Neural cell (in vitro differentiated cells): ENCODE measurements at regions not wholly inside any gene's neighbourhood (a gene's known extent, or its start where the extent isn't known, plus 50 kb on each side); places are given as distances from the start of the nearest gene placed in this dataset.

Experiments used
- H2AFZ ChIP-seq: fragments of 200-600, 300-800 bp; sonication (generic), shearing (Covaris generic); 2 replicates; pipeline ENCODE4 v1.6.0; 2014; ENCODE audit warnings: low read depth, mild to moderate bottlenecking, antibody characterized with exemption, low read length, moderate library complexity
- H3F3A ChIP-seq: fragments of 200-600 bp; shearing (Covaris generic); 2 replicates; pipeline ENCODE4 v1.6.1; 2016; ENCODE audit warnings: mild to moderate bottlenecking, moderate library complexity, mixed read lengths, antibody characterized with exemption, low read length; ENCODE audit not compliant: insufficient read depth, poor library complexity, severe bottlenecking
- H3K27ac ChIP-seq: fragments of 200-600, 300-800 bp; sonication (generic), shearing (Covaris generic); 2 replicates; pipeline ENCODE4 v1.5.1; 2014; ENCODE audit warnings: mild to moderate bottlenecking, low read length, moderate library complexity
- H3K27me3 ChIP-seq: fragments of 300-800, 200-600 bp; sonication (generic), shearing (Covaris generic); 2 replicates; pipeline ENCODE4 v1.6.0; 2014; ENCODE audit warnings: mild to moderate bottlenecking, low read depth, low read length, moderate library complexity; ENCODE audit not compliant: insufficient read depth
- H3K36me3 ChIP-seq: fragments of 300-800, 200-600 bp; sonication (generic), shearing (Covaris generic); 2 replicates; pipeline ENCODE4 v1.5.1; 2014; ENCODE audit warnings: mild to moderate bottlenecking, antibody characterized with exemption, low read length, moderate library complexity; ENCODE audit not compliant: insufficient read depth
- H3K4me2 ChIP-seq: fragments of 300-800, 200-600 bp; sonication (generic), shearing (Covaris generic); 2 replicates; pipeline ENCODE4 v1.6.0; 2014; ENCODE audit warnings: mild to moderate bottlenecking, low read length
- H3K4me3 ChIP-seq: fragments of 300-800, 200-600 bp; sonication (generic), shearing (Covaris generic); 2 replicates; pipeline ENCODE4 v1.5.1; 2014; ENCODE audit warnings: mild to moderate bottlenecking, low read length, moderate library complexity
- H3K79me2 ChIP-seq: fragments of 200-600 bp; shearing (Covaris generic); replicated peaks from 2 replicates; pipeline ENCODE4 v1.6.0; 2014; ENCODE audit warnings: mild to moderate bottlenecking, low read length, moderate library complexity; ENCODE audit not compliant: insufficient read depth
- H3K9ac ChIP-seq: fragments of 300-800, 200-600 bp; sonication (generic), shearing (Covaris generic); 2 replicates; pipeline ENCODE4 v1.6.1; 2016; ENCODE audit warnings: mild to moderate bottlenecking, low read length, mixed read lengths
- H3K9me2 ChIP-seq: fragments of 200-600 bp; shearing (Covaris generic); 2 replicates; pipeline ENCODE4 v1.6.1; 2016; ENCODE audit warnings: mild to moderate bottlenecking, low read length, mixed read lengths; ENCODE audit not compliant: insufficient read depth
- H3K9me3 ChIP-seq: fragments of 200-600, 300-800 bp; sonication (generic), shearing (Covaris generic); 2 replicates; pipeline ENCODE4 v1.6.1; 2016; ENCODE audit warnings: mild to moderate bottlenecking, mixed run types, low read length, moderate library complexity, mixed read lengths
- H4K20me1 ChIP-seq: fragments of 200-600 bp; shearing (Covaris generic); 2 replicates; pipeline ENCODE4 v1.6.1; 2016; ENCODE audit warnings: mild to moderate bottlenecking, mixed run types; ENCODE audit not compliant: insufficient read depth
- EP300 ChIP-seq: fragments of 450-650 bp; conservative IDR thresholded peaks from 2 replicates; pipeline ENCODE4 v1.6.1; 2014; ENCODE audit warnings: antibody characterized with exemption, mild to moderate bottlenecking, moderate library complexity; ENCODE audit not compliant: poor library complexity, severe bottlenecking
- EZH2 ChIP-seq: fragments of 200-600, 300-800 bp; shearing (Covaris generic), sonication (generic); IDR thresholded peaks from 2 replicates; pipeline ENCODE4 v1.6.1; 2014; ENCODE audit warnings: antibody characterized with exemption, low read length, borderline replicate concordance, mild to moderate bottlenecking; ENCODE audit not compliant: insufficient read depth, poor library complexity, severe bottlenecking
- MXI1 ChIP-seq: fragments of 450-650 bp; conservative IDR thresholded peaks from 2 replicates; pipeline ENCODE4 v1.6.1; 2014; ENCODE audit warnings: antibody characterized with exemption, mild to moderate bottlenecking; ENCODE audit not compliant: poor library complexity, severe bottlenecking
- POLR2AphosphoS5 ChIP-seq: IDR thresholded peaks from 2 replicates; pipeline ENCODE4 v1.6.1; 2012
- RAD21 ChIP-seq: fragments of 450-650 bp; conservative IDR thresholded peaks from 2 replicates; pipeline ENCODE4 v1.6.1; 2014; ENCODE audit warnings: antibody characterized with exemption, mild to moderate bottlenecking, moderate library complexity
- SMC3 ChIP-seq: fragments of 450-650 bp; conservative IDR thresholded peaks from 2 replicates; pipeline ENCODE4 v1.6.1; 2014; ENCODE audit warnings: antibody characterized with exemption, mild to moderate bottlenecking, moderate library complexity; ENCODE audit not compliant: poor library complexity
- TAF1 ChIP-seq: IDR thresholded peaks from 2 replicates; pipeline ENCODE4 v1.6.1; 2012; ENCODE audit warnings: low read depth
- TF ChIP-seq, protein P1 (sequence below): fragments of 450-650 bp; IDR thresholded peaks from 2 replicates; pipeline ENCODE4 v1.5.1; 2014; ENCODE audit warnings: antibody characterized with exemption, mild to moderate bottlenecking, moderate library complexity; ENCODE audit not compliant: poor library complexity, severe bottlenecking
- TF ChIP-seq, protein P2 (sequence below): IDR thresholded peaks from 2 replicates; pipeline ENCODE4 v1.6.1; 2012; ENCODE audit warnings: borderline replicate concordance

DNA sequence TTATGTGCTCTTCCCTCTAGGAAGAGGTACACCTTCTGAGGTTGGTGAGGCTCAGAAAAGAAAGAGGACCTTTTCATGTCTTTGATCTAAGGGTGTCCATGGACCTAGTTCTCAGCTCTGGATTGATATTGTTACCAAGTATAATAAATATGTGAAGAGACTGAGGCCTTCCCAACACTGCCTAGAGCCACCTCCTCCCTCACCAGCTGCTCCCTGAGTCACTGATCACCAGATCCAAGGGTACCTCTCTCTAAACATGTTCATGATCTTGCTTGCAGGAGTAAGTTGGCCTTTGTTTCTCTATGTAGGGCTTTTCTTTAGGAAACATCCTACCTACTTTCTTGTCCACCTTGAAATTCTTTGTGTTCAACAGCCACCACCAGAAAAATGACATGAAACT, 218.8 kb upstream of the ADRA1B start:
- no peak overlapping the region for H2AFZ ChIP-seq
- H3K9ac ChIP-seq, result no peak overlapping the region
- H3K9me3 ChIP-seq, result no peaks in the 10 kb centered on the region
- H3K27me3 ChIP-seq, result no peaks in the 10 kb centered on the region
- H3K36me3 ChIP-seq, result no peaks in the 10 kb centered on the region
- no peaks in the 10 kb centered on the region for H3K79me2 ChIP-seq
- no peak overlapping the region for H3K4me2 ChIP-seq
- TF ChIP-seq POLR2AphosphoS5 (no peak), SMC3 (no peak), EP300 (no peak), RAD21 (no peak), MXI1 (no peak), TAF1 (no peak), EZH2 (no peak)
- TF ChIP-seq, protein P1, sequence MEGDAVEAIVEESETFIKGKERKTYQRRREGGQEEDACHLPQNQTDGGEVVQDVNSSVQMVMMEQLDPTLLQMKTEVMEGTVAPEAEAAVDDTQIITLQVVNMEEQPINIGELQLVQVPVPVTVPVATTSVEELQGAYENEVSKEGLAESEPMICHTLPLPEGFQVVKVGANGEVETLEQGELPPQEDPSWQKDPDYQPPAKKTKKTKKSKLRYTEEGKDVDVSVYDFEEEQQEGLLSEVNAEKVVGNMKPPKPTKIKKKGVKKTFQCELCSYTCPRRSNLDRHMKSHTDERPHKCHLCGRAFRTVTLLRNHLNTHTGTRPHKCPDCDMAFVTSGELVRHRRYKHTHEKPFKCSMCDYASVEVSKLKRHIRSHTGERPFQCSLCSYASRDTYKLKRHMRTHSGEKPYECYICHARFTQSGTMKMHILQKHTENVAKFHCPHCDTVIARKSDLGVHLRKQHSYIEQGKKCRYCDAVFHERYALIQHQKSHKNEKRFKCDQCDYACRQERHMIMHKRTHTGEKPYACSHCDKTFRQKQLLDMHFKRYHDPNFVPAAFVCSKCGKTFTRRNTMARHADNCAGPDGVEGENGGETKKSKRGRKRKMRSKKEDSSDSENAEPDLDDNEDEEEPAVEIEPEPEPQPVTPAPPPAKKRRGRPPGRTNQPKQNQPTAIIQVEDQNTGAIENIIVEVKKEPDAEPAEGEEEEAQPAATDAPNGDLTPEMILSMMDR, result no peak
- TF ChIP-seq, protein P2, sequence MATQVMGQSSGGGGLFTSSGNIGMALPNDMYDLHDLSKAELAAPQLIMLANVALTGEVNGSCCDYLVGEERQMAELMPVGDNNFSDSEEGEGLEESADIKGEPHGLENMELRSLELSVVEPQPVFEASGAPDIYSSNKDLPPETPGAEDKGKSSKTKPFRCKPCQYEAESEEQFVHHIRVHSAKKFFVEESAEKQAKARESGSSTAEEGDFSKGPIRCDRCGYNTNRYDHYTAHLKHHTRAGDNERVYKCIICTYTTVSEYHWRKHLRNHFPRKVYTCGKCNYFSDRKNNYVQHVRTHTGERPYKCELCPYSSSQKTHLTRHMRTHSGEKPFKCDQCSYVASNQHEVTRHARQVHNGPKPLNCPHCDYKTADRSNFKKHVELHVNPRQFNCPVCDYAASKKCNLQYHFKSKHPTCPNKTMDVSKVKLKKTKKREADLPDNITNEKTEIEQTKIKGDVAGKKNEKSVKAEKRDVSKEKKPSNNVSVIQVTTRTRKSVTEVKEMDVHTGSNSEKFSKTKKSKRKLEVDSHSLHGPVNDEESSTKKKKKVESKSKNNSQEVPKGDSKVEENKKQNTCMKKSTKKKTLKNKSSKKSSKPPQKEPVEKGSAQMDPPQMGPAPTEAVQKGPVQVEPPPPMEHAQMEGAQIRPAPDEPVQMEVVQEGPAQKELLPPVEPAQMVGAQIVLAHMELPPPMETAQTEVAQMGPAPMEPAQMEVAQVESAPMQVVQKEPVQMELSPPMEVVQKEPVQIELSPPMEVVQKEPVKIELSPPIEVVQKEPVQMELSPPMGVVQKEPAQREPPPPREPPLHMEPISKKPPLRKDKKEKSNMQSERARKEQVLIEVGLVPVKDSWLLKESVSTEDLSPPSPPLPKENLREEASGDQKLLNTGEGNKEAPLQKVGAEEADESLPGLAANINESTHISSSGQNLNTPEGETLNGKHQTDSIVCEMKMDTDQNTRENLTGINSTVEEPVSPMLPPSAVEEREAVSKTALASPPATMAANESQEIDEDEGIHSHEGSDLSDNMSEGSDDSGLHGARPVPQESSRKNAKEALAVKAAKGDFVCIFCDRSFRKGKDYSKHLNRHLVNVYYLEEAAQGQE, result no peak
- H3K4me3 ChIP-seq, result no peak overlapping the region
- no peaks in the 10 kb centered on the region for H4K20me1 ChIP-seq
- H3K9me2 ChIP-seq, result no peaks in the 10 kb centered on the region
- no peak overlapping the region for H3K27ac ChIP-seq
- H3F3A ChIP-seq, result no peaks in the 10 kb centered on the region

DNA sequence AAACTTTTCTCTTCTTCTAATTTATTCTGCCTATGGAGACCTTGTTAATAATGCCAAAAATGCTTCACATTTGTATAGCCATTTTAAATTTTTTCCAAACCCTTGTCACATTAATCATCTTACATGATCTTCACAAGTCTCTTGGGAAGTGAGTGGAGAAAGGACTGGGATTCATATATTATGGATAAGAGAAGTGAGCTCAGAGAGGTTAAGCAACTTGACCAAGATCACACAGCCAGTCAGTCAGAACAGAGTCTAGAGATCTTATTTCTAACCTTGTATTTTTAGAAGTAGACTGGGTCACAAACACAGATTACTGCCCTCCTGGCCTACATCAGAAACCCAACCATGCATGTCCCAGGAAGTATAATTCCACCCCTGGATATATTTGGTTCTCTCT, 218.0 kb upstream of the ADRA1B start:
- Histone ChIP-seq H3K36me3 (no peaks in the 10 kb centered on the region), H3K9me3 (no peaks in the 10 kb centered on the region), H3K4me2 (no peak overlapping the region), H4K20me1 (no peaks in the 10 kb centered on the region), H3K4me3 (no peak overlapping the region), H3K27ac (no peak overlapping the region), H3F3A (no peaks in the 10 kb centered on the region), H3K9ac (no peak overlapping the region), H2AFZ (no peak overlapping the region), H3K79me2 (no peaks in the 10 kb centered on the region), H3K27me3 (no peaks in the 10 kb centered on the region), H3K9me2 (no peaks in the 10 kb centered on the region)
- TF ChIP-seq, protein P1, result no peak
- TF ChIP-seq SMC3 (no peak), POLR2AphosphoS5 (no peak), TAF1 (no peak), EZH2 (no peak), MXI1 (no peak), RAD21 (no peak), EP300 (no peak)
- TF ChIP-seq, protein P2, result no peak
